IPS-NIHi11 (cell line): ENCODE measurements at regions not wholly inside any gene's neighbourhood (a gene's known extent, or its start where the extent isn't known, plus 50 kb on each side); places are given as distances from the start of the nearest gene placed in this dataset.

Source experiments
- DNase-seq: peaks from one replicate; pipeline ENCODE4 v3.0.0; 2012; ENCODE audit warnings: mixed read lengths, low spot score

DNA sequence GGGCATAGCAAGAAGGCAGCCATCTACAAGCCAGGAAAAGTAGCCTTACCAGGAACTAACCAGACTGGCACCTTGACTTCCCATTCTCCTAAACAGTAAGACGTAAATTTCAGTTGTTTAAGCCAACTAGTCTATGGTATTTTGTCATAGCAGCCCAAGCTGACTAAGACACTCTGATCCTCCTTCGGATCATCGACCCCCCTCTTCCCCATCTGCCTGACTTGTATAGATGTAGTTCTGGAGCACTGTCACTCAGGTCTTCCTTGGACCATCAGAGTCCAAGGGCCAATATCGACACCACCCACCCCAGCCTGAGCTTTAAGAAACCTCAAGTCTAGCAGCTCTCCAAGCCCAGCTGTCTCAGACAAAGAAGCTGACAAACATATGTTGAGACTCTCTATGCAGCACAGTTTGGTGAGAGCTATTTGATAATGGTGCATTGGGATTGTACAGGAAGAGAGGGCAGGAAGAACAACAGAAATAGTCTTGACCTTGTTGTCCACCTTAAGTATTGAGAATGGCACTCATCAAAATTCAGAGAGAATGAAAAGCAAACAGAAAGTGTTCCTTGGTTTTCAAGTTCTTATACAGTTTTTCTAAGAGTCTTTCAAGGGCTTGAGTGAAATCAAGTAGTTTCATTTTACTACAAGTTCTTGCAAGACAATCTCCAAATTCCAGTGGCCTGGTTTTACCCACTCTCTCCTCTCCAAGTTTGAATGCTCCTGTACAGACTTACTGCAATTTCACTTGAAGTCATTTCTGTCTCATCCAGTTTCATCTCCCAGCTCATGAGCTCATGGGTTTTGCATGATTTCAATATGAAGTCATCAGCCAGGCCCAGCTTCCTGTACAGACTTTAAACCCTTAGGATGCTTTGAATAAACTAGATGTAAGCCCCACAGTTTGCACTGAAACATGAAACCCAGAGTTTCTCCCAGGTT, 122.3 kb upstream of the RAI14 start:
- no peak for DNase-seq

GRCh38 chr5:34534523-34535103, 121.5 kb upstream of the RAI14 start:
- no peak for DNase-seq

GRCh38 chr5:34535433-34535832, 120.7 kb upstream of the RAI14 start:
- no peak for DNase-seq

- no peak for DNase-seq
These were observed 120.0 kb upstream of the RAI14 start for GRCh38 chr5:34535944-34536623.

DNA sequence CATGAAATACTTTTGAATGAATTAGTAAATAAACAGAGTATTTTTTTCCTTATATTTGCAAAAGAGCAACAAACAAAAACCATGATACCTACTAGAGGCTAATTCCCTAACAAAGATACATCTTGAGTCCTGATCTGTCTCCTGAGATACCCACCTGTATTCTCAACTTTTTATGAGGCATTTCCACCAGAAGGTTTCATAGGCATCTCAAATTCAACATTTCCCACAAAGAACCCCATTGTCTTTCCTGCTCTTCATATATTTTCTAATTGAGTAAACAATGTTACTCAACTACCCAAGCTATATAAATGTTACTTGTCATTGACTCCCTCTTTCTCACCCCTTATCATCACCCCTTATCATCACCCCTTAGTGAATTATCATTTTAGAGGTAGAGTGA, 119.4 kb upstream of the RAI14 start:
- no peak for DNase-seq

DNA sequence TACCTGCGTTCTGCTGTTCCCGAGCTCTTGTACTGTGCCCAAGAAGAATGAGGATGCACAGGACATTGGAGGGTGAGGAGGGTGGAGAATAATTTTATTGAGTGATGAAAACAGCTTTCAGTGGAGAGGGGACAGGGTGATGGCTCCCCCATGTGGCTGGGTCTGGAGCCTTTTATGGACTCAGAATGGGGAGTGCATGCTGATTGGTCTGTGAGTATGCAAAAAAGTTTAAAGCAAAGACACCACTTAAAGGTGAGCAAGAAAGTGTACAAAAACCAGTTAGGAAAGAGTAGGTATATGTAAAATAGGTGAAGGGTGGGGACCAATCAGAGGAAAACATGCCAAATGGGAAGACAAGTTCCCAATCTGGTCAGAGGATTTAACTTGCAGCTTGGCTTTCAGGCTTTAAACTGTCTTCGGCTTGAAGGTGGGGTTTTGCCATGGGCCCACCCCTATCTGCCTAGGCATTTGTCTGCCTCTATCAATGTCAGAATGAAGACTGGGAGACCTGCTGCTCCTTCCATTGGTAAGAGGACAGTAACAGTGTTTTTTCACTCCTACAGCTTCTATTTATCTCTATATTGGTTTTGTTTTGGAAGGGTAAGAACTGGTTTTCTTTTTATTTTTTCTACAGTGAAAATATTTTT, 118.0 kb upstream of the RAI14 start:
- DNase-seq, result no peak

GRCh38 chr5:34539183-34539582, 116.9 kb upstream of the RAI14 start:
- DNase-seq, result no peak

DNA sequence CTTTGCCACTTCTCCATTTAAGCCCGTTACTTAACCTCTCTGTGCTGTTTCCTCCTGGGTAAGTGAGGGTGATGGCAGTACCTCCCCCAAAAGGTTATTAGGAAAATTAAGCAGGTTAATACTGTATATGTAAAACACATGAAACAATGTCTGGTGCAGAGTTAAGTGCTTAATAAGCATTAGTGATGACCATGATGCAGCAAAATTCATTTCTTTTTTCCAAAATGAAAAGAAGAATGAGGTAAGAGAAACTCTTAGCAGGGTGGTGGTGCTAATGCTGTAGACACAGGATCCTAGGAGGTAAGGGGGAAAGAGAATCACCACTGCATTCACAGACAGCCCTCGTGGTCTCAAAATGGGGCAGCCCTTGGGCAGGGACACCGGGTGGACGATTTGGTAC, 115.1 kb upstream of the RAI14 start:
- DNase-seq, result no peak

DNA sequence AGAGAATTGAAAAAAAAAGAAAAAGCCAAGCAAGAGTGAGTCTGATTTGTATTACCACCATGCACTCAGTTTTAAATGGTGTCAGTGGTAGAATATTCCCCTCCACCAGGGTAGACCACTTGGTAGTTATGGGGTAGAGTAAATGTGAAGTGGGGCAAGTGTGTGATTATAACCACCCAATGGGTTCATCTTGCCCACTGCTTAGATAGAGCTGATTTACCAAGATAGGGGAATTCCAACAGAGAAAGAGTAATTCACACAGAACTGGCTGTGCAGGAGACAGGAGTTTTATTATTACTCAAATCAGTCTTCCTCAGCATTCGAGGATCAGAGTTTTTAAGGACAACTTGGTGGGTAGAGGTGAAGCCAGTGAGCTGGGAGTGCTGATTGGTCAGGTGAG, 113.3 kb upstream of the RAI14 start:
- DNase-seq, result no peak

GRCh38 chr5:34543687-34544086, 112.4 kb upstream of the RAI14 start:
- no peak for DNase-seq

DNA sequence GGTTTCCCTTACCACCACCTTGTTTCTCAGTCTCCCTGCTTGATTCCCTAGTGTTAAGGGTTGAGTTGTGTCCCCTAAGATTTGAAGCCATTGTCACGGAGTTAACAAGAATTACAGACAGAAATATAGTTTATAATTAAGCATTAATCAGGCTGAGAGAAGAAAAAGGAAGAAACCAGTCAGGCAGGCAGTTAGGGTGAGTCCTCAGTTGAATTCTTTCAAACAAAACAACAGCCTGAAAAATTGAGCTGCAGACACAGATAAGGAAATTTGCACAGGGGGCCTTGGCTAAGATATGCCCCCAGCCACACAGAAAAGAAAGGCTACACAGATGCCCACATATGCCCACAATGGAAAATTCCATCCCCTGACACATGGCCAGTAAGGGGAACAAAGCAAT, 111.7 kb upstream of the RAI14 start:
- DNase-seq, result no peak

GRCh38 chr5:34545164-34545563, 111.0 kb upstream of the RAI14 start:
- no peak for DNase-seq

GRCh38 chr5:34545626-34546025, 110.5 kb upstream of the RAI14 start:
- DNase-seq, result no peak

DNA sequence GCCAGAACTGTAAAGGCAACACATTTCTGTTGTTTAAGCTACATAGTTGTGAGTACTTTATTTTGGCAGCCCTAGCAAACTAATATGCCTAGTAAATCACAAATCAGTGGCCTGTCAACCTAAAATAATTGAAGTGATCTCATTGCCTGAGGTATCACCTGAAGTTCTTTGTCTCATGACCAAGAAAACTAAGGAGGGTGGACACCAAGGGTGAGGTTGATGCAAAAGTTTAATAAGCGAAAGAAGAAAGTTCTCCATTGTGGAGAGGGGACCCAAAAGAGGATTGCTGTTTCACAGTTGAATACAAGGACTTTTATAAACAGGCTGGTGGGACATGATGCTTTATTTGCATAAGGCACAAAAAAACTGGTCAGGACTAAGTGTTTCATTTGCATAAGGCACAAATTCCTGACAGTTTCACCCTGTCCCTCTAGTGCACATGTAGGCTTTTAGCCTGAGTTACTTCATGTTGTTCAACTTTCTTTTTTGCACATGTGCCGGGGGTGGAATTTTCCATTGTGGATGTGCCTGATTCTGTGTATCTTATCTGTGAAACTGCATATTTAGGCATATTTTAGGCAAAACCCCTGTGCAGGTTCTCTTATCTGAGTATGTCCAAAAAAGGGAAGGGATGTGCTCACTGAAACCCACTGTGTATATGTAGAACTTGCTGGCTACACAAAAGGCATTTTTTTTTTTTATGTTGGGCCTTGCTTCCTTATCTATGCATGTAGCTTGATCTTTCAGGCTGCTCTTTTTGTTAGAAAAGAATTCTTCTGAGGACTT, 108.6 kb upstream of the RAI14 start:
- no peak for DNase-seq

- no peak for DNase-seq
These were observed 108.1 kb upstream of the RAI14 start for GRCh38 chr5:34548086-34548403.

GRCh38 chr5:34550247-34550646, 105.9 kb upstream of the RAI14 start:
- DNase-seq, result no peak

DNA sequence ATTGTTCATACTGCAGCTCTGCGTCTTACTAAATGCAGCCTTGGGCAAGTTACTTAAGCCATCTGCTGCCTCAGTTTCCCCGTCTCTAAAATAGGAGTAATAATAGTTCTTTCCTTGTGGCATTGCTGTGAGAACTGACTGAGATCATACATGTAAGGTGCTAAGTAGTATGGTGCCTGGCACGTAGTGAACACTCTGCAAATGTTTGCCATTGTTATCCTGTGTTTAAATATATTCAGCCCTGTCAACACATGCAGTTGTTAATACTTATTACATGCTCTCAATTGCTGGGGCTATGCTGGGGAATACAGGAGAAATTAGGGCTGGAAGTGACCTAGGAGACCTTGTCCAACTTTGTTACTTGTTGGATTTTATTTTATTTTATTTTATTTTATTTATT, 105.2 kb upstream of the RAI14 start:
- no peak for DNase-seq

DNA sequence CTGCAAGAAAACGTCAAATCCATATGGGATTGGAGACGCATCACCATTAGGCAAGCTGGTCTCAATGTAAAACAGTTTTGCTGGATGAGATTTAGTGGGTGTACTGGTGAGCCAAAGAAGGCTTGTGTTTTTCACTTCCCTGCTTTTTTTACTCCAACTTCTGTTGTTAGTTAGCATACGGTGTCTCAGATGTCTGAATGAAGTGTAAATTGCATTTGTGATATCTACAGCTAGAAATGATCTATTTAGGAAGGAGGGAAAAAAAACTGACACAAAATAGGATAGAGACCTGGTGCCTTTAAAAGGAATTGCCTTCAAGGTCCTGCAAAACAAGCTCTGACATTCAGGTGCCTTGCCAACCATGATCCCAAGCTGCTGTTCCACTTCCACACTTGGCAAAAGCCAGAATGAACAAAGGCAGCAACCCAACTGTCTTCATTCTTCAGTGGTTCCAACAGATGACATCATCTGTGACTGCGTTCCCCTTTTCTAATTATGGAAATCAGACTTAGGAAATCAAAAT, 104.2 kb upstream of the RAI14 start:
- no peak for DNase-seq

- DNase-seq, result no peak
These were observed 103.4 kb upstream of the RAI14 start for GRCh38 chr5:34552686-34553085.

GRCh38 chr5:34553581-34553980, 102.5 kb upstream of the RAI14 start:
- no peak for DNase-seq

- no peak for DNase-seq
These were observed 101.5 kb upstream of the RAI14 start for GRCh38 chr5:34554641-34555040.
